ENCODE measurements at regions not wholly inside any gene's neighbourhood (a gene's known extent, or its start where the extent isn't known, plus 50 kb on each side); places are given as distances from the start of the nearest gene placed in this dataset.

DNA sequence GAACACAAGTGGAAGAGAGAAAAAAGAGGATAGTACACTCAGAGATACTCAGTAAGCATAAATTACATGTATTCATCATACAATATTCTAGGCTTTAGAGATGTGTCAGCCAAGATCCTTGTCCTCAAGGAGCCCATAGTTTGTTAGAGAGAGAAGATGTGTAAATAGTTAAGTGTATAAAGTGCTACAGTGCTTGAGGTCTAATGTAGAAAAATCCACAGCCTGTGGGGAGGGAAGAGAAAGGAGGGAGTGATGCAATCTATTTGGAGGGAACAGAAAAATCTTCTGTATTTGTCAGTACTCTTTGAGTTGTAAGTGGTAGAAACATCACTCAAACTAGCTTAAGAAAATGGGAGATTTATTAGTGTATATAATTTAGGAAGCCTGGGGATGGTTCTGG is 81.9 kb downstream of the PALM2AKAP2 start:
- no peaks in the 10 kb centered on the region for H3K79me2 ChIP-seq (ENCODE audit: insufficient read depth, low read length)
- TF ChIP-seq, protein P1, sequence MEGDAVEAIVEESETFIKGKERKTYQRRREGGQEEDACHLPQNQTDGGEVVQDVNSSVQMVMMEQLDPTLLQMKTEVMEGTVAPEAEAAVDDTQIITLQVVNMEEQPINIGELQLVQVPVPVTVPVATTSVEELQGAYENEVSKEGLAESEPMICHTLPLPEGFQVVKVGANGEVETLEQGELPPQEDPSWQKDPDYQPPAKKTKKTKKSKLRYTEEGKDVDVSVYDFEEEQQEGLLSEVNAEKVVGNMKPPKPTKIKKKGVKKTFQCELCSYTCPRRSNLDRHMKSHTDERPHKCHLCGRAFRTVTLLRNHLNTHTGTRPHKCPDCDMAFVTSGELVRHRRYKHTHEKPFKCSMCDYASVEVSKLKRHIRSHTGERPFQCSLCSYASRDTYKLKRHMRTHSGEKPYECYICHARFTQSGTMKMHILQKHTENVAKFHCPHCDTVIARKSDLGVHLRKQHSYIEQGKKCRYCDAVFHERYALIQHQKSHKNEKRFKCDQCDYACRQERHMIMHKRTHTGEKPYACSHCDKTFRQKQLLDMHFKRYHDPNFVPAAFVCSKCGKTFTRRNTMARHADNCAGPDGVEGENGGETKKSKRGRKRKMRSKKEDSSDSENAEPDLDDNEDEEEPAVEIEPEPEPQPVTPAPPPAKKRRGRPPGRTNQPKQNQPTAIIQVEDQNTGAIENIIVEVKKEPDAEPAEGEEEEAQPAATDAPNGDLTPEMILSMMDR (IDR thresholded peaks at IDR 0.05; ENCODE audit: low read length), result no peak
- no peak for TF ChIP-seq EZH2 (IDR thresholded peaks at IDR 0.05; ENCODE audit: borderline replicate concordance, low read length)
- H3K4me2 ChIP-seq (ENCODE audit: low read length), result no peak overlapping the region
- no peak overlapping the region for H3K4me3 ChIP-seq (ENCODE audit: low read depth, low read length, poor library complexity, severe bottlenecking)
- no peaks in the 10 kb centered on the region for H3F3A ChIP-seq (ENCODE audit: insufficient read depth, low read length)
- H3K9ac ChIP-seq (ENCODE audit: low read length), result no peak overlapping the region
- peaks cover 4% of the 10 kb centered on the region; the same call in 1 of the 2 replicates for H3K27me3 ChIP-seq (ENCODE audit: insufficient read depth, low read length)
- H2AFZ ChIP-seq (ENCODE audit: low read length), result no peak overlapping the region
- H3K36me3 ChIP-seq (ENCODE audit: insufficient read depth, low read length), result no peaks in the 10 kb centered on the region
- no peak overlapping the region for H3K27ac ChIP-seq (ENCODE audit: low read depth, low read length, poor library complexity, severe bottlenecking)
- no peaks in the 10 kb centered on the region for H4K20me1 ChIP-seq (ENCODE audit: insufficient read depth, low read length)
- no peaks in the 10 kb centered on the region for H3K9me2 ChIP-seq (ENCODE audit: low read depth, low read length)
- H3K9me3 ChIP-seq (ENCODE audit: low read length), result no peaks in the 10 kb centered on the region
- H3K4me1 ChIP-seq (ENCODE audit: insufficient read depth, low read length, severe bottlenecking), result no peaks in the 10 kb centered on the region

DNA sequence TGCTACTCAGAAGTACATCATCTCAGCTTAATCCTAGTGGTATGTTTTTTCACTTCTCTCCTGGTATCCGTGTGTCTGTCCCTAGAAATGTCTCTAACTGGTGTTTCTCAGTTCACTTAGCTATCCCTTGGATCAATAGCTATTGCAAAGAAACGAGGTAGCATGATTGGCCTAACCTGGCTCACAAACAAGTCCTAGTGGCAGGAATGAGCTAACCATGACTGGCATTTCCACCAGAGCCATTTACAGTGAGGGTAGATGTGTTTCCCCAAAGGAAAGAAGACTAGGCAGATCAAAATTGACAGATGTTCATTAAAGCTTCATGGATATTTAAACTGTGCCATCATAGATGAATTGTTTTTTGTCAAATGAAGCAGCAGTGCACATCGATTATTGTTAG is 82.5 kb downstream of the PALM2AKAP2 start:
- Histone ChIP-seq H3K27me3 (ENCODE audit: insufficient read depth, low read length) (peaks cover 2% of the 10 kb centered on the region; the same call in 1 of the 2 replicates), H3K4me2 (ENCODE audit: low read length) (no peak overlapping the region), H4K20me1 (ENCODE audit: insufficient read depth, low read length) (no peaks in the 10 kb centered on the region), H3K4me1 (ENCODE audit: insufficient read depth, low read length, severe bottlenecking) (no peaks in the 10 kb centered on the region), H3K9ac (ENCODE audit: low read length) (no peak overlapping the region), H3K9me3 (ENCODE audit: low read length) (no peaks in the 10 kb centered on the region), H3K79me2 (ENCODE audit: insufficient read depth, low read length) (no peaks in the 10 kb centered on the region), H3K27ac (ENCODE audit: low read depth, low read length, poor library complexity, severe bottlenecking) (no peak overlapping the region), H3K9me2 (ENCODE audit: low read depth, low read length) (no peaks in the 10 kb centered on the region), H2AFZ (ENCODE audit: low read length) (no peak overlapping the region), H3F3A (ENCODE audit: insufficient read depth, low read length) (no peaks in the 10 kb centered on the region), H3K4me3 (ENCODE audit: low read depth, low read length, poor library complexity, severe bottlenecking) (no peak overlapping the region), H3K36me3 (ENCODE audit: insufficient read depth, low read length) (no peaks in the 10 kb centered on the region)
- TF ChIP-seq, protein P1 (IDR thresholded peaks at IDR 0.05; ENCODE audit: low read length), result no peak
- no peak for TF ChIP-seq EZH2 (IDR thresholded peaks at IDR 0.05; ENCODE audit: borderline replicate concordance, low read length)

DNA sequence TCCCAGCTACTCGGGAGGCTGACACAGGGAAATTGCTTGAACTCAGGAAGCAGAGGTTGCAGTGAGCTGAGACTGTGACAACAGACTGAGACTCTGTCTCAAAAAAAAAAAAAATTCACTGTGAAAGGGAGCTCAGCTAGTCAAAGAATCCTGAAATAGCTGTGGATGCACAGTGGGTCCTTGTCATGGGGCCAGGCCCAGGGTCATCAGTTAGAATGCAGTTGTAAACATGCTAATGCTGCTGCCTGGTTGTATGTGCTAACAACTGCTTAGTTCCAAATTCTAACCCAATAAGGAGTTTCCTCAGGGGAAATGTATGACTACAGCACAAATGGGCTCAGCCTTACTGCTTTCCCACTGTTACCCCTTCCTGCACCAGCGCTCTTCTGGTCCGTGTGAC is 84.0 kb downstream of the PALM2AKAP2 start:
- Histone ChIP-seq H3K9ac (ENCODE audit: low read length) (no peak overlapping the region), H3K27ac (ENCODE audit: low read depth, low read length, poor library complexity, severe bottlenecking) (no peak overlapping the region), H3K36me3 (ENCODE audit: insufficient read depth, low read length) (no peaks in the 10 kb centered on the region), H3F3A (ENCODE audit: insufficient read depth, low read length) (no peaks in the 10 kb centered on the region), H3K9me3 (ENCODE audit: low read length) (no peaks in the 10 kb centered on the region), H2AFZ (ENCODE audit: low read length) (no peak overlapping the region), H3K4me3 (ENCODE audit: low read depth, low read length, poor library complexity, severe bottlenecking) (no peak overlapping the region), H3K9me2 (ENCODE audit: low read depth, low read length) (no peaks in the 10 kb centered on the region), H4K20me1 (ENCODE audit: insufficient read depth, low read length) (no peaks in the 10 kb centered on the region), H3K79me2 (ENCODE audit: insufficient read depth, low read length) (no peaks in the 10 kb centered on the region), H3K4me2 (ENCODE audit: low read length) (no peak overlapping the region), H3K4me1 (ENCODE audit: insufficient read depth, low read length, severe bottlenecking) (no peaks in the 10 kb centered on the region), H3K27me3 (ENCODE audit: insufficient read depth, low read length) (peaks cover 2% of the 10 kb centered on the region; the same call in 1 of the 2 replicates)
- TF ChIP-seq, protein P1 (IDR thresholded peaks at IDR 0.05; ENCODE audit: low read length), result no peak
- TF ChIP-seq EZH2 (IDR thresholded peaks at IDR 0.05; ENCODE audit: borderline replicate concordance, low read length), result no peak
